ENCODE measurements at regions not wholly inside any gene's neighbourhood (a gene's known extent, or its start where the extent isn't known, plus 50 kb on each side); places are given as distances from the start of the nearest gene placed in this dataset.

DNA sequence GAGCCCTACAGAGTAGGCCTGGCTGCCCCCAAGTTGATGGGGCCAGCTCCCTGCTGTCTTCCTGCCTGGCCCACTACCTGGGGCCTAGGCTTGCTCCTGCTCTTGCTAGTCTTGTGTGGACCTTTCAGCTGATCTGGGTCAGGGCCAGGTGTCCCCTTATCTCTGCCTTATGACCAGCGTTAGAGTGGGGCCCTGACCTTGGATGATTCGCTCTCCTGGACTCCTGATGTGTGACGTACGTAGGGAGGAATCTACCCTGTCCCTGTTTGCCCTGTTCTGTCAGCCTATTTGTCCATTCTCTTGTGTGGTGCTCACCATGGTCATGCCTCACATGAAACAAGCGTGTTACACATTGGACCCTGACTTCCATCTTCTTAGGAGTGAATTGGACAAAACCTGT is 571.8 kb downstream of the QKI start:
- no peak for DNase-seq (ENCODE audit: low read depth)

DNA sequence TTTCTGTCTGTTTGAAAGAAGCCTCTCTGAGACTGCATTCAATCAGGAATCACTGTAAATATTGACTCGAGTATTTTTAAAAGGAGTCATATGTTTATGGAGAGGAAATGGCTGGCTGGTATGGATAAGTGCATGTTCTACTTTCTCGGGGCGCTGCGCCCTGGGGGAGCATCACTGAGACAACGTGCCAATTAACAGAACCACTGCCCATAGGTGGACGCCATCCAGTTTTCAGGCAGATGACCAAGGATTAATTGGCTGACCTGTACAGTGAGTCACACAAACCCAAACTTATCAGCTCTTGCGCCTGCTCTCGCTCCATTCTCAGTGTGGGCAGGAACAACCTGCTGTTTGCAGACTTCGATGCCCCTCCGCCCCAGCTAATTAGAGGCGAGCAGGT is 571.2 kb downstream of the QKI start:
- no peak for DNase-seq (ENCODE audit: low read depth)

DNA sequence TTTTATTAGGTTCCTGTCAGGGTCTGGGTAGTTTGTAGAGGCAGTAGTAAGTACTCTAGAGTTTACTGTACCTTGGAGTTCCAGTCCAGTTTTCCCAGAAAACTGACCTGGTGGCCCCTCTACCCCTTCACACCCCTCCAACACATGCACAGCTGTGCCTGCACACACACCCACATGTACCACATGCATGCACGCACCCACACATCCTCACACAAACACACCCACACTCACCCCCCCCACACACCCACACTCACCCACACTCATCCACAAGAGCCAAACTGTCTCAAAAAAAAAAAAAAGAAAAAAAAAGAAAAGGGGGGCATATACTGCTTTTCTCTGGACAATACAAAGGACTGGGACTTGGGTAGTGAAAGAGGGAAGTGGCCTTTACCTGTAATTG is 570.5 kb downstream of the QKI start:
- no peak for DNase-seq (ENCODE audit: low read depth)

DNA sequence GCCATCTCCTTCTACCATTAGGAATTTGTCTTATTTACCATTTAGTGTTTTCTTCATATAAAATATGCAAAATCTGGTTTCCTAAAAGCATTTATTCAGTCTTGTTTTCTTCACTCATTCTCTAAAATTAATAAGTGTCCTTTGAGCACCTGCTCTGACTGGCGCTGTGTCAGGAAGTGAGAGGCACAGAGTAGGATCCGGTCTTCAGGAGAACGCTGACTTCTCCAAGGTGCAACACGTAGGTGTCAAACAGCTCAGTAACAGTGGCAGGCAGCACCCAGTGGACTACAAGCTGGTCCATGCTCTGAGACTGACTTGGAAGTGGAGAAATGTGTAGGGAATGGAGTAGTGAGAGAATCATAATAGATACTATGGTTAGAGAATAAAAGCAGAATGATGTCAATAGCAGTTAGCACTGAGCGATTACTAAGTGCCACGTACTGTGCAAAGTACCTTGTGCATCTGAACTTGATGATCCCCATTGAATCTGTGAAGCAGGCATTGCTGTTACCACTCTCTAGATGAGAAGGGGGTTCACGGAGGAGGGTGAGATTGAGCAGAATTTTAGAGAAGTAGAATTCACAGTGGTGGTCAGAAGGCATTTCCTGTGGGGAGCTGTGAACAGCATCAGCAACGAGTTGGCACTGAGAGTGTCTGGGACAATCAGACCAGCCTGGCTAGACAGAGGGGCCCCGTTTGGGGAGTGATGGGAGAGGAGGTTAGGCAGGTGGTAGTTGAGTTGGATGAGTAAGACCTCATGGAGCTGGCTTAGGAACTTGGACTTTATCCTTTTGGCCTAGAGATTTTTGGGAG is 569.8 kb downstream of the QKI start:
- DNase-seq (ENCODE audit: low read depth) = no peak

DNA sequence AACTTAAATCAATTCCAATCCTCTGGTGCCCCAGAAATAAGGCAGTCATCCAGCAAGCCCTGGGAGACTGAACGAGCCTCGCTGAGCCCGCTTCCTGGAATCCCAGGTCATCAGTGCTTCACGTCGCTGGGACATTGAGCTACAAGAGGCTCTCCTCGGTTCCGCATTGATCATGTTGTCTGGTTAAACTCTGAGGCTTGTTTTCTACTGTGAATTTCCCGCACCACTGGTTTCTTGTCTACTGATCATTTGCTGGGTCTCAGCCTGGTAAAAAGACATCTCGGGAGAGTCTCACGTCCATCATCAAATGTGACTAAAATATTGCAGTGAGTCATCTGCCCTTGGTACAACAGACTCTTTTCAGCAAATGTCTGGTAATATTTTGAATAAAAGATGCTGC is 569.2 kb downstream of the QKI start:
- no peak for DNase-seq (ENCODE audit: low read depth)

DNA sequence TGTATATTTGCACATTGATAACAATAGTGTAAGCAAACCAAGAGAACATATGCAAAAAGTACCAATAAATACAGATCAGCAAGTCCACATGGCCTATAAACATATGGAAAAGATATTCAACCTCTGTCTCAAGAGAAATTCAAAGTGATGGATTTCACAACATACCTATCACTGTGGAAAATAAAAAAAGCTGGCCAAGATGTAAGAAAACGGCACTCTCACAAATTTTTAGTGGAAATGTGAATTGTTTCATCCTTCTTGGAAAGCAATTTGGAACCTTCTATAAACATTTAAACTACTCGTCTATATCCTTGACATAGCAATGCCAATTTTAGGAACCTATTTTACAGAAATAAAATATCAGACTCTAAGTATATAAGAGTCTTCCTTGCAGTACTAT is 559.8 kb downstream of the QKI start:
- DNase-seq (ENCODE audit: low read depth) = no peak

- no peak for DNase-seq (ENCODE audit: low read depth)
Observed at GRCh38 chr6:163971841-163972838, 557.6 kb downstream of the QKI start.

DNA sequence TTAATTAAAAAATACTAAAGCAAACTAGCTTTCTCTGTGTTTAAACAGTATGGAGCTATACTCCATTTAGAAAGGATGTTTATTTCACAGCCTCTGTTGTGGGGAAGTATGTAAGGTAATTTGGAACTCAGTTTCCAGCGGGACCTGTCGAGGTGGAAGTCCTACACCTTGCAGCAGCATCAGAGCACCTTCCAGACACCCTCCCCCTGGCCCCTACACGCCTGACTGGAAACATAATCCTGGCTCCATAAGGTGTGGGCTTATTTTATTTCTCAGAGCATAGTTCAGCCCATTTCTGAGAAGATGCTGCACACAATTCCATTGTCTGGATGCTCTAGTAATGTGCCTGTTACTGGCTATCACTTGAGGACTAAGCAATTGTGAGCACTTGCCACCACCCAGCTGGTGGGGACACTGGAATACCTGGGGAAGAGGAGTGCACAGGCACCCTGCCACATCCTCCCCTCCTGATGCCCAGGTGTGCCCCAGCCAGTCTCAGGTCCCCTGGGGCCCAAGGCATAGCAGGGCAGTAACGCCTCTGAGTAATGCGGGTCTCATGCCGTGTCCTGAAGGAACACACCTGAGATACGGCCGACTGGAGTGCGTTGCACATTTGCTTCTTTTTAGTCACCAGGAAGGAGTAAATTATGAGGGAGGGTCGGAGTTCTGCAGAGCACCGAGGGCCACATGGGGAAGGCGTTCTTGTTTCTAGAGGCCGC is 556.5 kb downstream of the QKI start:
- no peak for DNase-seq (ENCODE audit: low read depth)

GRCh38 chr6:163965426-163966348 is 551.2 kb downstream of the QKI start:
- DNase-seq (ENCODE audit: low read depth) = no peak

DNA sequence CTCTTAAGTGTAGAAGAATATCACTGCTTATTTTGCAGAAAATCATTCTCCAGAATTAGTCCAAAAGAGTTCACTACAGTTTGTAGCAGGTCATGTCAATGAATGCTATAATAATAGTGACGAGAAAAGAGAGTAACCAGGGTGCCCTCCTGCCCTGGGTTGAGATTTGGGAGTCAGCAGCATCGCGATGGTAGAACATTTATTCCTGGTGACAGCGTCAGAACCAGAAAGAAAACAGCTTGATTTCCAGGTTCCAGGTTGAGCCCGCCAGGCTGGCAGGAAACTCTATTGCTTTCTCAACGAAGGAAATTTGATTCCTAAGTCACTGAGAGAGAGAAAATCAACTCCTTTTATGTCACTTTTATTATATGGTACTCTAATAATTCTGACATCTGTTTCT is 550.3 kb downstream of the QKI start:
- no peak for DNase-seq (ENCODE audit: low read depth)

- DNase-seq (ENCODE audit: low read depth) = no peak
Observed at GRCh38 chr6:163963205-163964120, 548.9 kb downstream of the QKI start.

GRCh38 chr6:163962627-163963117 is 548.2 kb downstream of the QKI start:
- DNase-seq (ENCODE audit: low read depth) = no peak

DNA sequence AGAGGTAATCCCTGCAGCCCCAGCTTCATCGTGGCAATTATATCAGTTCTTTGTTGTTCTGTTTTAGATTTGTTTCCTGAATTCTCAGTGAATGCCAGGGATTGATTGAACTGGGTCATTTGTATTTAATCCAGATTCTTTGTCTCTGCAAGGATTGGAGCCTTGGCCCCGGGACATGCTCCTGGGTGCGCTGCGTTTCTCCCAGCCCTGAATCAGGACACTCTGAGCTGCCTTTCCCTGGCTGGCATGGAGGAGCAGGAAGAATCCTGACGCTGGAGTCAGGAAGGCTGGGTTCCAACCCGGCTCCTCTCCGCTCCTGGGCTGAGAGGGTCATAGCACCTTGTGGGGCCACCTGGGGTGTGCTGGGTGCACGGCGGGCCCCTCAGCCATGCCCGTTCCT is 545.6 kb downstream of the QKI start:
- DNase-seq (ENCODE audit: low read depth) = no peak

GRCh38 chr6:163958646-163959045 is 544.1 kb downstream of the QKI start:
- no peak for DNase-seq (ENCODE audit: low read depth)

GRCh38 chr6:163956571-163957407 is 542.3 kb downstream of the QKI start:
- peak; percentile 40 for DNase-seq (ENCODE audit: low read depth)

DNA sequence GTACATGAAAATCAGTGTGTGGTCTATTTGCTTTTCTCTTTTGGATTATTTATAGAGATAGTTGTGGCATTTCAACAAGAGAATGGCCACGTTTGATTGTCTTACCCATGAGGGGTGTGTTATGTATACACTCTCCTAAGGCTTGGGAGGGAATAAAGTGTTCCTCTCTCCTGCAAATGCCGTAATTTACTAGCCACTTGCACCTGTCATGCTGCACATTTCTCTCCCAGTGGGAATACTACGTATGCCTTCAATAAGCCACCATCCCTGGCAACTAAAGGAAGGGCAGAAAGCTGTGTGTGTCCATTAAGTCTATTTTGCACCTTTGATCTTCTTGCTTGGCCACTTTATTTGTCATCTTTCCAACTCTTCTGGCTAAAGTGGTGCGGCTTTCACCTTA is 541.2 kb downstream of the QKI start:
- no peak for DNase-seq (ENCODE audit: low read depth)

GRCh38 chr6:163955096-163955495 is 540.6 kb downstream of the QKI start:
- no peak for DNase-seq (ENCODE audit: low read depth)

DNA sequence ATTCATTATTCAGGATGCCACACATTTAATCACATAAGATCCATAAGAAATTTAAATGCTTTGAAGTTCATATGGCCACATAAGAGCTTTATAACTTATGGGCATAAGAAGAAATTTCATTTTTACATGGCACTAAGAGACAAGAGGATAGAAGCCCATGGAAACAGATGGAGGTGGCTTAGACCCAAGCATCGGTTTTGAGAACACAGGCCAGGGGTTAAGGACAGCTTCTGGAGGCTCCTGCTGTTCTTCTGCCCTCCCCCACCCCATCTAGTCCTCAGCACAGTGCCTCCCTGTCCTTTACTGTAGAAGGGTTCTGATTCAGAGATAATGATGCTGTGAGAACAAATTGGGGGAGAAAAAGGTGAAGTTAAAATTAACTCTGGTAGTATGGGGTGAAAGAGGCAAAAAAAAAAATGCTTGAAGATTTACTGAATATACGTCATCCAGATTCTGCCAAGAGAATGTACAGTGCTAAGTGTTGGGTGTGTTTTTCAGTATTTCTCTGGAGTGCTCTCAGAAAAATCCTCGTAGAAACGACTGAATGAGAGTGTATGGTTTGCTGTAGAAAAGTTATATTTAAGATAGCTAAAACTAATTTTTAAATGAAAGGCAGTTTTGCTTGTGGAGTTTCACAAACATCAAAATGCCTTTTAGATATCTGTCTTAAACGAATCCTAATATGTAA is 539.7 kb downstream of the QKI start:
- DNase-seq (ENCODE audit: low read depth) = no peak

DNA sequence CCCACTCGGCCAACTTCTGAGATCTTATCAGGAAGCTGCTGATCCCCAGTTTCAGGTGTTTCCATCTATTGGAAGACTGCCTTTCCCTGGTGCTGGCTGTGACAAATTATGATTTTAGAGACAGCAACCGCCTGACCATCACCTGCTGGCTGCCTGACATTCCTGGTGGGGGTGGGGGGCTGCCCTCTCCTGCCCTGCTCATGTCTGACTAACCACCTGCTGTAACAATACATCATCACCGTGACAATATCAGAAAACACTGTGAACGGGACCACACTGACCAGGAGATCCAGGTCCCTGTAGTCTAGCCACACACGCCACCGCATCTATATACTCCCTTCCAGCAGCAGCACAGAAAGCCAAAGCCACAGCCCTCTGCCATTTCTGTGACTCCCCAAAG is 537.5 kb downstream of the QKI start:
- no peak for DNase-seq (ENCODE audit: low read depth)

Data from activated T-cell treated with anti-CD3 and anti-CD28 coated beads for 24 hours (primary cell).